ENCODE measurements at regions not wholly inside any gene's neighbourhood (a gene's known extent, or its start where the extent isn't known, plus 50 kb on each side); places are given as distances from the start of the nearest gene placed in this dataset.

- no peak for DNase-seq (ENCODE audit: low spot score)
Observed at GRCh38 chr16:82499302-82499701, 127.5 kb upstream of the CDH13 start.

GRCh38 chr16:82497139-82497538, 129.6 kb upstream of the CDH13 start:
- no peak for DNase-seq (ENCODE audit: low spot score)

GRCh38 chr16:82488460-82488859, 138.3 kb upstream of the CDH13 start:
- no peak for DNase-seq (ENCODE audit: low spot score)

- no peak for DNase-seq (ENCODE audit: low spot score)
Observed at GRCh38 chr16:82481455-82481854, 145.3 kb upstream of the CDH13 start.

- DNase-seq (ENCODE audit: low spot score): no peak
Observed at GRCh38 chr16:82476786-82477185, 150.0 kb upstream of the CDH13 start.

- DNase-seq (ENCODE audit: low spot score): no peak
Observed at GRCh38 chr16:82470620-82471152, 156.1 kb upstream of the CDH13 start.

GRCh38 chr16:82470016-82470415, 156.8 kb upstream of the CDH13 start:
- DNase-seq (ENCODE audit: low spot score): no peak

- no peak for DNase-seq (ENCODE audit: low spot score)
Observed at GRCh38 chr16:82464187-82464586, 162.6 kb upstream of the CDH13 start.

GRCh38 chr16:82460766-82461165, 166.0 kb upstream of the CDH13 start:
- no peak for DNase-seq (ENCODE audit: low spot score)

- no peak for DNase-seq (ENCODE audit: low spot score)
Observed at GRCh38 chr16:82459580-82460256, 167.1 kb upstream of the CDH13 start.

- DNase-seq (ENCODE audit: low spot score): peak; percentile 65
Observed at GRCh38 chr16:82456683-82457082, 170.1 kb upstream of the CDH13 start.

- DNase-seq (ENCODE audit: low spot score): no peak
Observed at GRCh38 chr16:82454566-82454965, 172.2 kb upstream of the CDH13 start.

- DNase-seq (ENCODE audit: low spot score): no peak
Observed at GRCh38 chr16:82454152-82454551, 172.6 kb upstream of the CDH13 start.

GRCh38 chr16:82452004-82452756, 174.6 kb upstream of the CDH13 start:
- no peak for DNase-seq (ENCODE audit: low spot score)

GRCh38 chr16:82451449-82451848, 175.3 kb upstream of the CDH13 start:
- DNase-seq (ENCODE audit: low spot score): no peak

- no peak for DNase-seq (ENCODE audit: low spot score)
Observed at GRCh38 chr16:82440336-82440735, 186.4 kb upstream of the CDH13 start.

- DNase-seq (ENCODE audit: low spot score): no peak
Observed at GRCh38 chr16:82439678-82440293, 187.0 kb upstream of the CDH13 start.

GRCh38 chr16:82433042-82433441, 193.7 kb upstream of the CDH13 start:
- DNase-seq (ENCODE audit: low spot score): no peak

GRCh38 chr16:82432261-82432660, 194.5 kb upstream of the CDH13 start:
- peak; percentile 74 for DNase-seq (ENCODE audit: low spot score)

GRCh38 chr16:82425661-82426060, 201.1 kb upstream of the CDH13 start:
- no peak for DNase-seq (ENCODE audit: low spot score)

- peak; percentile 58 for DNase-seq (ENCODE audit: low spot score)
Observed at GRCh38 chr16:82421851-82422250, 204.9 kb upstream of the CDH13 start.

GRCh38 chr16:82419332-82419731, 207.4 kb upstream of the CDH13 start:
- no peak for DNase-seq (ENCODE audit: low spot score)

- no peak for DNase-seq (ENCODE audit: low spot score)
Observed at GRCh38 chr16:82414476-82414875, 212.3 kb upstream of the CDH13 start.
